ENCODE measurements at regions not wholly inside any gene's neighbourhood (a gene's known extent, or its start where the extent isn't known, plus 50 kb on each side); places are given as distances from the start of the nearest gene placed in this dataset.

GRCh38 chrX:720250-720649, 89.7 kb downstream of the SHOX start:
- no peaks in the 10 kb centered on the region for H3K9me3 ChIP-seq (ENCODE audit: insufficient read depth, low read depth, low read length)
- H3K4me3 ChIP-seq (ENCODE audit: low read length, poor library complexity, severe bottlenecking) = no peak overlapping the region
- H3K9ac ChIP-seq (ENCODE audit: low read depth, low read length, poor library complexity, severe bottlenecking) = no peak overlapping the region
- no peaks in the 10 kb centered on the region for H3F3A ChIP-seq (ENCODE audit: low read depth)
- no peaks in the 10 kb centered on the region for H4K20me1 ChIP-seq (ENCODE audit: insufficient read depth, low read length, poor library complexity, severe bottlenecking)
- no peak overlapping the region for H2AFZ ChIP-seq (ENCODE audit: low read length)
- no peak overlapping the region for H3K4me2 ChIP-seq (ENCODE audit: low read depth, low read length, poor library complexity, severe bottlenecking)
- H3K79me2 ChIP-seq (ENCODE audit: insufficient read depth, low read length) = no peaks in the 10 kb centered on the region
- H3K36me3 ChIP-seq (ENCODE audit: insufficient read depth, low read length) = no peaks in the 10 kb centered on the region
- H3K27me3 ChIP-seq (ENCODE audit: insufficient read depth, low read length, poor library complexity, severe bottlenecking) = no peaks in the 10 kb centered on the region
- no peak for TF ChIP-seq CTCF (conservative IDR thresholded peaks at IDR 0.05; ENCODE audit: low read length)
- TF ChIP-seq EZH2phosphoT487 (IDR thresholded peaks at IDR 0.05; ENCODE audit: borderline replicate concordance) = no peak
- no peaks in the 10 kb centered on the region for H3K4me1 ChIP-seq (ENCODE audit: insufficient read depth, low read length, poor library complexity, severe bottlenecking)
- no peaks in the 10 kb centered on the region for H3K9me2 ChIP-seq (replicated peaks; ENCODE audit: low read depth, low read length)

GRCh38 chrX:716136-716535, 85.5 kb downstream of the SHOX start:
- Histone ChIP-seq H3K4me1 (ENCODE audit: insufficient read depth, low read length, poor library complexity, severe bottlenecking) (no peaks in the 10 kb centered on the region), H2AFZ (ENCODE audit: low read length) (no peak overlapping the region), H3K27me3 (ENCODE audit: insufficient read depth, low read length, poor library complexity, severe bottlenecking) (no peaks in the 10 kb centered on the region), H4K20me1 (ENCODE audit: insufficient read depth, low read length, poor library complexity, severe bottlenecking) (no peaks in the 10 kb centered on the region), H3K36me3 (ENCODE audit: insufficient read depth, low read length) (no peaks in the 10 kb centered on the region), H3K9ac (ENCODE audit: low read depth, low read length, poor library complexity, severe bottlenecking) (no peak overlapping the region), H3K9me3 (ENCODE audit: insufficient read depth, low read depth, low read length) (no peaks in the 10 kb centered on the region), H3K79me2 (ENCODE audit: insufficient read depth, low read length) (no peaks in the 10 kb centered on the region), H3F3A (ENCODE audit: low read depth) (no peaks in the 10 kb centered on the region), H3K4me2 (ENCODE audit: low read depth, low read length, poor library complexity, severe bottlenecking) (no peak overlapping the region), H3K4me3 (ENCODE audit: low read length, poor library complexity, severe bottlenecking) (no peak overlapping the region), H3K9me2 (replicated peaks; ENCODE audit: low read depth, low read length) (no peaks in the 10 kb centered on the region)
- no peak for TF ChIP-seq EZH2phosphoT487 (IDR thresholded peaks at IDR 0.05; ENCODE audit: borderline replicate concordance)
- TF ChIP-seq CTCF (conservative IDR thresholded peaks at IDR 0.05; ENCODE audit: low read length) = no peak

GRCh38 chrX:714131-714530, 83.5 kb downstream of the SHOX start:
- TF ChIP-seq EZH2phosphoT487 (IDR thresholded peaks at IDR 0.05; ENCODE audit: borderline replicate concordance) = no peak
- no peak for TF ChIP-seq CTCF (conservative IDR thresholded peaks at IDR 0.05; ENCODE audit: low read length)
- Histone ChIP-seq H3K9ac (ENCODE audit: low read depth, low read length, poor library complexity, severe bottlenecking) (no peak overlapping the region), H3K9me3 (ENCODE audit: insufficient read depth, low read depth, low read length) (no peaks in the 10 kb centered on the region), H3K79me2 (ENCODE audit: insufficient read depth, low read length) (no peaks in the 10 kb centered on the region), H3F3A (ENCODE audit: low read depth) (no peaks in the 10 kb centered on the region), H3K36me3 (ENCODE audit: insufficient read depth, low read length) (no peaks in the 10 kb centered on the region), H3K27me3 (ENCODE audit: insufficient read depth, low read length, poor library complexity, severe bottlenecking) (no peaks in the 10 kb centered on the region), H4K20me1 (ENCODE audit: insufficient read depth, low read length, poor library complexity, severe bottlenecking) (no peaks in the 10 kb centered on the region), H3K4me1 (ENCODE audit: insufficient read depth, low read length, poor library complexity, severe bottlenecking) (no peaks in the 10 kb centered on the region), H3K4me3 (ENCODE audit: low read length, poor library complexity, severe bottlenecking) (no peak overlapping the region), H3K9me2 (replicated peaks; ENCODE audit: low read depth, low read length) (no peaks in the 10 kb centered on the region), H2AFZ (ENCODE audit: low read length) (no peak overlapping the region), H3K4me2 (ENCODE audit: low read depth, low read length, poor library complexity, severe bottlenecking) (no peak overlapping the region)

Measured in Loucy (cell line).